Activated T-cell treated with anti-CD3 and anti-CD28 coated beads, Interleukin-2, amount 50 U/mL, for 72 hours (primary cell): ENCODE measurements at regions not wholly inside any gene's neighbourhood (a gene's known extent, or its start where the extent isn't known, plus 50 kb on each side); places are given as distances from the start of the nearest gene placed in this dataset.

Experiments used
- ATAC-seq, 2 donors: fragments of 150-1000 bp; cut with Tn5 transposase; replicated peaks in 1 of 2; 2 replicates each; pipeline ENCODE4 v1.10.0; 2021; ENCODE audit warnings: moderate library complexity in 2 of 2, mild to moderate bottlenecking in 1 of 2
- DNase-seq, 2 donors: peaks; one replicate each; pipeline ENCODE4 v3.0.0; 2021 to 2022; ENCODE audit warnings: mixed read lengths in 1 of 2
- H3K27ac Mint-ChIP-seq: one replicate; pipeline ENCODE4 v1.8.0; 2022; ENCODE audit warnings: mild to moderate bottlenecking, moderate library complexity, mixed read lengths
- H3K27me3 Mint-ChIP-seq: one replicate; pipeline ENCODE4 v1.8.0; 2022; ENCODE audit warnings: low read depth, mixed read lengths
- H3K36me3 Mint-ChIP-seq, 2 donors: one replicate each; pipeline ENCODE4 v1.8.0; 2022; ENCODE audit warnings: mixed read lengths in 2 of 2, mild to moderate bottlenecking in 1 of 2; ENCODE audit not compliant: insufficient read depth in 2 of 2
- H3K4me1 Mint-ChIP-seq: one replicate; pipeline ENCODE4 v1.8.0; 2022; ENCODE audit warnings: low read depth, mixed read lengths
- H3K4me3 Mint-ChIP-seq, 2 donors: one replicate each; pipeline ENCODE4 v1.8.0; 2022; ENCODE audit warnings: mild to moderate bottlenecking in 2 of 2, mixed read lengths in 2 of 2, moderate library complexity in 2 of 2
- H3K9me3 Mint-ChIP-seq, 2 donors: one replicate each; pipeline ENCODE4 v1.8.0; 2022; ENCODE audit warnings: mixed read lengths in 2 of 2

- H3K36me3 Mint-ChIP-seq: no peaks in the 10 kb centered on the region
- no peak overlapping the region for H3K4me3 Mint-ChIP-seq
These were observed 312.0 kb upstream of the RASGRP1 start for GRCh38 chr15:38876621-38877020.

GRCh38 chr15:38877471-38877870, 312.9 kb upstream of the RASGRP1 start:
- Mint-ChIP-seq H3K36me3 (no peaks in the 10 kb centered on the region), H3K27me3 (no peaks in the 10 kb centered on the region), H3K4me3 (no peak overlapping the region), H3K9me3 (no peaks in the 10 kb centered on the region), H3K4me1 (no peaks in the 10 kb centered on the region), H3K27ac (no peak overlapping the region)
- DNase-seq (no peak), ATAC-seq (no peak)

More at GRCh38 chr15:38876621-38877020, 312.0 kb upstream of the RASGRP1 start:
- no peak for DNase-seq
- no peaks in the 10 kb centered on the region for H3K27me3 Mint-ChIP-seq
- no peak for ATAC-seq
- H3K4me1 Mint-ChIP-seq: no peaks in the 10 kb centered on the region
- no peak overlapping the region for H3K27ac Mint-ChIP-seq
- H3K9me3 Mint-ChIP-seq: no peaks in the 10 kb centered on the region

GRCh38 chr15:38878026-38878425, 313.4 kb upstream of the RASGRP1 start:
- H3K9me3 Mint-ChIP-seq: no peaks in the 10 kb centered on the region
- no peak overlapping the region for H3K4me3 Mint-ChIP-seq
- H3K27ac Mint-ChIP-seq: no peak overlapping the region
- ATAC-seq (no peak), DNase-seq (no peak)
- no peaks in the 10 kb centered on the region for H3K36me3 Mint-ChIP-seq
- H3K4me1 Mint-ChIP-seq: no peaks in the 10 kb centered on the region
- no peaks in the 10 kb centered on the region for H3K27me3 Mint-ChIP-seq

DNA sequence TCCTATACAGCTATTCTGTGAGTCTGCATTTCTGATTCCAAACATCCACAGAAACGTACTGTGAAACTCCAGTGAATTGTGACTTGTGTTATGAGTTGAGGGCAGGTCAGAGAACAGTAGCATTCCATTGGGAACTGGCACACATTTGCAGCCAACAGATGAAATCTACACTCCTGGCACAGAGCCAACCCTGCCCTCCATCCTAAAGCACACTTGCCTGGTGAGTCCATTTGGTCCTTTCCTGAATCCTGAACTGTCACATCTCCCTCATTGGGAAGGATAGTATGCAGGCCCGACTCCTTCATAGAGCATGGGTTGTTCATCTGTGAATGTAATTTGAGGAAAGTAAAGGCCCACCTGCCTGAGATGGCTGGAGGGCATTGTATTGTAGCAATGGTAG, 314.3 kb upstream of the RASGRP1 start:
- no peak overlapping the region for H3K4me3 Mint-ChIP-seq
- H3K27me3 Mint-ChIP-seq: no peaks in the 10 kb centered on the region
- H3K27ac Mint-ChIP-seq: no peak overlapping the region
- DNase-seq (no peak), ATAC-seq (no peak)
- H3K36me3 Mint-ChIP-seq: no peaks in the 10 kb centered on the region
- peaks cover 3% of the 10 kb centered on the region for H3K4me1 Mint-ChIP-seq
- H3K9me3 Mint-ChIP-seq: no peaks in the 10 kb centered on the region

DNA sequence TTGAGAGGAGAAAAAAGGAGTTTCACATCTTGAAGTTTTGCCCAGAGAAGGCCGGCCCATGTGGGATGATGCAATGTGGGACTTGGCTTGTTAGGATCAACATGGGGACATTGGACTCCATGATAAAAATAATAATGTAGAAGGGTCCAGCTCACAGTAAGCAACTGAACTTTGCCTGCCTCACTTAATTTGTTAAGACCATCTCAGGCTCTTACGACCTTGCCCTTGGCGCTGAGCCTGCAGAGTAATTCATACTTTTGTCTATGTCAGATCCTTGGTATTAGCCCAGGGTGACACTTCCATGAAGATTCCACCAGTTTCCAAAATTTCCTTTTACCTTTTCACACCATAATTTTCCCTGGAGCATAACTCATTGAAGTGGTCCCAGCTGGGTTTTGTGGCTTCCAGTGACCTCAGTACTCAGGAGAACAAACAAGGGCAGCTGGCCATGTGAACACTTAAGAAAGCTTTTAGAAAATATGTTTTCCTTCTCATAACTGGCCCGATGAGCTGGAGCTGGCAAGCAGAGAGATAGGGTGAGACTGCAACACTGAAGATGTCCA, 315.4 kb upstream of the RASGRP1 start:
- ATAC-seq (no peak), DNase-seq (no peak)
- Mint-ChIP-seq H3K4me3 (no peak overlapping the region), H3K27me3 (no peaks in the 10 kb centered on the region), H3K27ac (no peak overlapping the region), H3K9me3 (no peaks in the 10 kb centered on the region), H3K36me3 (no peaks in the 10 kb centered on the region), H3K4me1 (peaks cover 5% of the 10 kb centered on the region)

DNA sequence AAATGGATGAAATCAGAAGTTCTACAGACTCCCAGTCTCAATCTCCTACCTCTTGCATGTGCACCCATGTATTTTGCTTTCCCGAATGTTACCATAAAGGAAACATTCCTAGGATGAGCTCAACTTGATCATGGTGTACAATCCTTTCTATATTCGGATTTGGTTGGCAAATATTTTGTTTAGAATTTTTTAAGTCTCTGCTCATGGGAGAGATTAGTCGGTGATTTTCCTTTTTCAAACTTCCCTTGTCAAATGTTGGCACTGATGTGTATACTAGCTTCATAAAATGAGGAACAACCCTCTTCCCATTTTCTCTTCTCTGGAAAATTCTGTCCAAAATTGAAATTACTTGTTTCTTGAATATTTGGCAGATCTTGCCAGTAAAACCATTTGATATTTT, 317.6 kb upstream of the RASGRP1 start:
- no peak overlapping the region for H3K27ac Mint-ChIP-seq
- no peak for DNase-seq
- no peaks in the 10 kb centered on the region for H3K36me3 Mint-ChIP-seq
- no peak overlapping the region for H3K4me3 Mint-ChIP-seq
- peaks cover 5% of the 10 kb centered on the region for H3K4me1 Mint-ChIP-seq
- H3K9me3 Mint-ChIP-seq: no peaks in the 10 kb centered on the region
- no peak for ATAC-seq
- H3K27me3 Mint-ChIP-seq: no peaks in the 10 kb centered on the region

GRCh38 chr15:38883987-38884386, 319.4 kb upstream of the RASGRP1 start:
- no peak for DNase-seq
- H3K4me3 Mint-ChIP-seq: no peak overlapping the region
- peaks cover 5% of the 10 kb centered on the region for H3K4me1 Mint-ChIP-seq
- H3K27ac Mint-ChIP-seq: no peak overlapping the region
- H3K9me3 Mint-ChIP-seq: no peaks in the 10 kb centered on the region
- no peak for ATAC-seq
- H3K27me3 Mint-ChIP-seq: no peaks in the 10 kb centered on the region
- no peaks in the 10 kb centered on the region for H3K36me3 Mint-ChIP-seq

GRCh38 chr15:38885001-38885400, 320.4 kb upstream of the RASGRP1 start:
- Mint-ChIP-seq H3K9me3 (no peaks in the 10 kb centered on the region), H3K27me3 (no peaks in the 10 kb centered on the region), H3K4me3 (no peak overlapping the region), H3K4me1 (peaks cover 5% of the 10 kb centered on the region), H3K27ac (no peak overlapping the region), H3K36me3 (no peaks in the 10 kb centered on the region)
- ATAC-seq: no peak
- DNase-seq: no peak

- DNase-seq (no peak), ATAC-seq (no peak)
- no peak overlapping the region for H3K4me3 Mint-ChIP-seq
- peaks cover 5% of the 10 kb centered on the region for H3K4me1 Mint-ChIP-seq
- no peaks in the 10 kb centered on the region for H3K9me3 Mint-ChIP-seq
- no peaks in the 10 kb centered on the region for H3K36me3 Mint-ChIP-seq
- H3K27me3 Mint-ChIP-seq: peaks cover under 1% of the 10 kb centered on the region
- H3K27ac Mint-ChIP-seq: no peak overlapping the region
These were observed 320.9 kb upstream of the RASGRP1 start for GRCh38 chr15:38885471-38885952.

- H3K27ac Mint-ChIP-seq: no peak overlapping the region
These were observed 321.9 kb upstream of the RASGRP1 start for GRCh38 chr15:38886315-38887163.

GRCh38 chr15:38888701-38889221, 324.1 kb upstream of the RASGRP1 start:
- DNase-seq: no peak
- H3K4me3 Mint-ChIP-seq: no peak overlapping the region

More at GRCh38 chr15:38886315-38887163, 321.9 kb upstream of the RASGRP1 start:
- ATAC-seq (no peak), DNase-seq (no peak)
- no peak overlapping the region for H3K4me3 Mint-ChIP-seq
- peaks cover 5% of the 10 kb centered on the region for H3K4me1 Mint-ChIP-seq
- peaks cover 5% of the 10 kb centered on the region for H3K27me3 Mint-ChIP-seq
- H3K9me3 Mint-ChIP-seq: no peaks in the 10 kb centered on the region
- H3K36me3 Mint-ChIP-seq: no peaks in the 10 kb centered on the region

GRCh38 chr15:38890194-38890593, 325.6 kb upstream of the RASGRP1 start:
- DNase-seq (no peak), ATAC-seq (no peak)
- Mint-ChIP-seq H3K9me3 (peaks cover 0 to 2% of the 10 kb centered on the region in 2 donors), H3K27ac (no peak overlapping the region), H3K36me3 (no peaks in the 10 kb centered on the region), H3K4me1 (no peaks in the 10 kb centered on the region), H3K4me3 (no peak overlapping the region), H3K27me3 (peaks cover 5% of the 10 kb centered on the region)

More at GRCh38 chr15:38888701-38889221, 324.1 kb upstream of the RASGRP1 start:
- Mint-ChIP-seq H3K27ac (no peak overlapping the region), H3K4me1 (peaks cover 4% of the 10 kb centered on the region), H3K9me3 (peaks cover 0 to 2% of the 10 kb centered on the region in 2 donors), H3K36me3 (no peaks in the 10 kb centered on the region), H3K27me3 (peaks cover 5% of the 10 kb centered on the region)
- ATAC-seq: no peak

DNA sequence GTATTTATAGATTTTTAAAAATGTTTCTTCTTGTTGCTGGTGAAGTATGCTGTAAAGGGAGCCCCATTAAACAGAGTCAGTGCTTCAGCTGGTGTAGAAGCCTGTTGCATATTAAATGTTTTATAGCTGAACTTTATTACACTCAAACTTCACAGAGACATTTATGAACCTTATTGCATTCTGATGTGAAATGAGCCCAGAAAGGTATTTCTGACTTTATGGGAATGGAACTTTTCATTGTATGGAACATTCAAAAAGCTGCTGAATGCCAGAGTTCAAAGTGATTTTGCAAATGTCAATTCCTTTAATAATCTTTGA, 329.3 kb upstream of the RASGRP1 start:
- Mint-ChIP-seq H3K27ac (no peak overlapping the region), H3K36me3 (no peaks in the 10 kb centered on the region), H3K27me3 (peaks cover 5% of the 10 kb centered on the region), H3K4me1 (no peaks in the 10 kb centered on the region), H3K9me3 (peaks cover 0 to 2% of the 10 kb centered on the region in 2 donors), H3K4me3 (no peak overlapping the region)
- no peak for DNase-seq
- ATAC-seq: no peak
